Natural killer cell (primary cell): ENCODE measurements at regions not wholly inside any gene's neighbourhood (a gene's known extent, or its start where the extent isn't known, plus 50 kb on each side); places are given as distances from the start of the nearest gene placed in this dataset.

ENCODE experiments used
- ATAC-seq, 3 donors: fragments of 150-1000 bp in 2 of 3; fragments of 200-7000 bp in 1 of 3; cut with Tn5 transposase; 1 replicate in 1 of 3; 2 replicates in 2 of 3; pipeline ENCODE4 v1.10.0; 2021; ENCODE audit warnings: mild to moderate bottlenecking in 2 of 3, moderate library complexity in 2 of 3
- DNase-seq, 2 donors: peaks; one replicate each; pipeline versions ENCODE4 v3.0.0 to v3.0.0-alpha.2; 2013 to 2021; ENCODE audit warnings: mixed read lengths in 1 of 2
- H3K27ac ChIP-seq: one replicate; pipeline ENCODE4 v1.5.1; 2013; ENCODE audit warnings: mild to moderate bottlenecking, low read length
- H3K27me3 ChIP-seq: one replicate; pipeline ENCODE4 v1.6.1; 2013; ENCODE audit warnings: low read length; ENCODE audit not compliant: control insufficient read depth, insufficient read depth
- H3K36me3 ChIP-seq: one replicate; pipeline ENCODE4 v1.6.1; 2013; ENCODE audit warnings: low read length; ENCODE audit not compliant: control insufficient read depth, insufficient read depth
- H3K4me1 ChIP-seq: one replicate; pipeline ENCODE4 v1.6.1; 2013; ENCODE audit warnings: low read length; ENCODE audit not compliant: control insufficient read depth, insufficient read depth
- H3K4me3 ChIP-seq: one replicate; pipeline ENCODE4 v1.5.1; 2013; ENCODE audit warnings: low read length
- H3K9me3 ChIP-seq: one replicate; pipeline ENCODE4 v1.6.1; 2013; ENCODE audit warnings: low read length; ENCODE audit not compliant: control insufficient read depth, insufficient read depth
- H3K27ac Mint-ChIP-seq, 2 donors: one replicate each; pipeline ENCODE4 v1.8.0; 2022; ENCODE audit warnings: mild to moderate bottlenecking in 2 of 2, mixed read lengths in 2 of 2, moderate library complexity in 1 of 2
- H3K27me3 Mint-ChIP-seq, 2 donors: one replicate each; pipeline ENCODE4 v1.8.0; 2022; ENCODE audit warnings: low read depth in 2 of 2, mixed read lengths in 2 of 2
- H3K36me3 Mint-ChIP-seq: one replicate; pipeline ENCODE4 v1.8.0; 2022; ENCODE audit warnings: mixed read lengths
- H3K4me1 Mint-ChIP-seq, 2 donors: one replicate each; pipeline ENCODE4 v1.8.0; 2022; ENCODE audit warnings: mixed read lengths in 2 of 2
- H3K4me3 Mint-ChIP-seq: one replicate; pipeline ENCODE4 v1.8.0; 2022; ENCODE audit warnings: mild to moderate bottlenecking, moderate library complexity, mixed read lengths
- H3K9me3 Mint-ChIP-seq, 2 donors: one replicate each; pipeline ENCODE4 v1.8.0; 2022; ENCODE audit warnings: mixed read lengths in 2 of 2
- CTCF ChIP-seq: fragments of 200-600 bp; IDR thresholded peaks from one replicate; pipeline ENCODE4 v1.8.0; 2022; ENCODE audit warnings: antibody characterized with exemption
- WGBS: methylation state at CpG from one replicate; pipeline ENCODE4 v1.1.7; 2013; ENCODE audit warnings: missing lambda C conversion rate; ENCODE audit not compliant: insufficient coverage; 5-methylcytosine and 5-hydroxymethylcytosine counted together
- intact Hi-C: fragments of 100-400 bp; cut with micrococcal nuclease; formaldehyde crosslinking; loops from one replicate; pipeline ENCODE4 v1.14.2; 2022

- DNase-seq (no peak), ATAC-seq (no peak)
- Mint-ChIP-seq H3K9me3 (no peaks in the 10 kb centered on the region), H3K4me1 (peaks cover 7 to 11% of the 10 kb centered on the region in 2 donors), H3K4me3 (no peak overlapping the region), H3K27ac (no peak overlapping the region), H3K27me3 (peaks cover 5 to 7% of the 10 kb centered on the region in 2 donors), H3K36me3 (no peaks in the 10 kb centered on the region)
- Histone ChIP-seq H3K27me3 (no peaks in the 10 kb centered on the region), H3K9me3 (no peaks in the 10 kb centered on the region), H3K36me3 (no peaks in the 10 kb centered on the region), H3K27ac (no peak overlapping the region), H3K4me3 (no peak overlapping the region), H3K4me1 (peaks cover 6% of the 10 kb centered on the region)
- intact Hi-C loops, result no loop called here
- 89% methylated on average over 2 of the region's 2 CpGs for WGBS
- no peak for TF ChIP-seq CTCF
Observed at GRCh38 chr2:172249334-172249733, 146.6 kb upstream of the DLX2 start.

- H3K9me3 Mint-ChIP-seq, result no peaks in the 10 kb centered on the region
- peaks cover 7 to 11% of the 10 kb centered on the region in 2 donors for H3K4me1 Mint-ChIP-seq
- DNase-seq (no peak), ATAC-seq (no peak)
- H3K9me3 ChIP-seq, result no peaks in the 10 kb centered on the region
- peaks cover 5 to 6% of the 10 kb centered on the region in 2 donors for H3K27me3 Mint-ChIP-seq
- H3K27ac ChIP-seq, result no peak overlapping the region
- H3K27me3 ChIP-seq, result no peaks in the 10 kb centered on the region
- H3K4me3 Mint-ChIP-seq, result no peak overlapping the region
- TF ChIP-seq CTCF, result no peak
- H3K4me1 ChIP-seq, result peaks cover 6% of the 10 kb centered on the region
- no peak overlapping the region for H3K27ac Mint-ChIP-seq
- H3K36me3 ChIP-seq, result no peaks in the 10 kb centered on the region
- intact Hi-C loops, result no loop called here
- no peaks in the 10 kb centered on the region for H3K36me3 Mint-ChIP-seq
- no peak overlapping the region for H3K4me3 ChIP-seq
Observed at GRCh38 chr2:172249986-172250385, 147.3 kb upstream of the DLX2 start.

- no peaks in the 10 kb centered on the region for H3K36me3 ChIP-seq
- no peak for DNase-seq
- no peaks in the 10 kb centered on the region for H3K27me3 Mint-ChIP-seq
- H3K9me3 ChIP-seq, result no peaks in the 10 kb centered on the region
- TF ChIP-seq CTCF, result no peak
- H3K9me3 Mint-ChIP-seq, result no peaks in the 10 kb centered on the region
- H3K4me1 ChIP-seq, result peaks cover 6% of the 10 kb centered on the region
- H3K27ac Mint-ChIP-seq, result no peak overlapping the region
- no peaks in the 10 kb centered on the region for H3K27me3 ChIP-seq
- no peak overlapping the region for H3K27ac ChIP-seq
- ATAC-seq, result no peak
- intact Hi-C loops, result no loop called here
- H3K4me3 ChIP-seq, result no peak overlapping the region
- H3K4me3 Mint-ChIP-seq, result no peak overlapping the region
- WGBS, result 47% methylated on average over 3 of the region's 3 CpGs
- no peaks in the 10 kb centered on the region for H3K36me3 Mint-ChIP-seq
- peaks cover 7 to 11% of the 10 kb centered on the region in 2 donors for H3K4me1 Mint-ChIP-seq
Observed at GRCh38 chr2:172251231-172251630, 148.5 kb upstream of the DLX2 start.

GRCh38 chr2:172252154-172252553, 149.5 kb upstream of the DLX2 start:
- no peak for DNase-seq
- peaks cover 7 to 11% of the 10 kb centered on the region in 2 donors for H3K4me1 Mint-ChIP-seq
- no peaks in the 10 kb centered on the region for H3K9me3 Mint-ChIP-seq
- ATAC-seq, result no peak
- no peak overlapping the region for H3K27ac Mint-ChIP-seq
- H3K27me3 ChIP-seq, result no peaks in the 10 kb centered on the region
- intact Hi-C loops, result no loop called here
- H3K9me3 ChIP-seq, result no peaks in the 10 kb centered on the region
- peaks cover 6% of the 10 kb centered on the region for H3K4me1 ChIP-seq
- no peaks in the 10 kb centered on the region for H3K36me3 Mint-ChIP-seq
- H3K36me3 ChIP-seq, result no peaks in the 10 kb centered on the region
- H3K4me3 Mint-ChIP-seq, result no peak overlapping the region
- TF ChIP-seq CTCF, result no peak
- no peaks in the 10 kb centered on the region for H3K27me3 Mint-ChIP-seq
- 89% methylated on average over 12 of the region's 12 CpGs for WGBS
- H3K27ac ChIP-seq, result no peak overlapping the region
- no peak overlapping the region for H3K4me3 ChIP-seq
